Right ventricle myocardium superior (tissue), 1 donor: ENCODE measurements at regions not wholly inside any gene's neighbourhood (a gene's known extent, or its start where the extent isn't known, plus 50 kb on each side); places are given as distances from the start of the nearest gene placed in this dataset.

Experiments
- ATAC-seq: fragments of 200-7000 bp; cut with Tn5 transposase; one replicate; pipeline ENCODE4 v1.9.1; 2020; ENCODE audit warnings: mild to moderate bottlenecking; ENCODE audit not compliant: poor library complexity
- DNase-seq: peaks from one replicate; pipeline ENCODE4 v3.0.0-alpha.2; 2020
- intact Hi-C: fragments of 100-400 bp; cut with DNase I; formaldehyde crosslinking; loops from one replicate; pipeline ENCODE4 v1.11.2; 2022
- donor health status: DM: no; HTN: yes; CAD: no; lungs with severe emphysema.

DNA sequence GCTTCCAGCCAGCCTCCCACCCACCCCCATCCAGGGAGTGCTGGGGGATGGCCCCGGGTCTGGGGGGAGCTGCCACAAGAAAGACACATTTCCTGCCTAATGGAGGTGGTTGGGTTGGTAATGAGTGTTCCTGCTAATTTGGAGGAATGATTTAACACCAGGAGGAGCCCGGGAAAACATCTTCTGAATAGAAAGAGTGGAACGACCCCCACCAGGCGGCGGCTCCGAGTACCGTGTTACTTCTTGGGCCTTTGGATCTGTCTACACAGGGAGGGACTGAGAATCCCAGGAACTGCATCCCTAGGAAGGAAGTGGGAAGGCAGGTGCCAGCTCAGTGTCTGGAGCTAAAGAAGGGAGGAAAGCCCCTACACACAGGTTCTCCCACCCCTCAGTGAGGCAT lies 64.6 kb downstream of the TSPAN17 start:
- intact Hi-C loops, result no loop called here
- no peak for DNase-seq
- no peak for ATAC-seq

DNA sequence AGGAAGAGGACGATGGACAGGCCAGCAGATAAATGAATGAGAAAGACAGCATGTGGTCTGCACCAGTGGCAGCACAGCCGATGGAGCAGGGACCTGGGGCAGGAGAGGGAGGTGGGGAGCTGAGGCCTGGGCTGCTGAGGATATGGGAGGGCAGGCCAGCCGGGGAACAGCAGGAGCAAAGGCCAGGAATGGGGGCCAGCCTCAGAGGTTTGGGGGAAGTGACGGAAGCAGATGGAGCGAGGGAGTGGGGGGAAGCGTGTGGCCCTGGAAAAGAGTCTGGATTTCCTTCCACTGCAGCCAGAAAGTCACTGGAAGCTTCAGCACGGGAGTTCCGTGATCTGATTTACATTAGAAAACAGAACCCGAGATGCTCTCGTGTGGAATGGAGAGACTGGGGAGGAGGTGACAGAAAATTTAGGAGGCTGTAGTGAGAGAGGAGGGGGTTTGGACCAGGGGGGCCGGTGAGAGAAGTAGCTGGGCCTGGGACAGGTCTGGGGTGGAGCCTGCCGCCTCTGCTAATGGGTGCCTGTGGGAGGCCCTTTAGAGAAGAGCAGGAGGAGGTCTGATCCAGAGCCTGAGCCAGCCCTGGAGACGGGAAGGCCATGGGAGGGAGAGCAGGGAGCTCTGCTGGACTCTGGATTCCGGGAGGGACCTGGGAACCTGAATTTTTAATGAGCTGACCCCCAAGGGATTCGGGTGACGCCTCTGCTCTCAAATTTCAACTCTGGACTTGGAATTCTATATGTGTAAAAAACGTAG lies 65.4 kb downstream of the TSPAN17 start:
- ATAC-seq, result no peak
- intact Hi-C loops, result no loop called here
- no peak for DNase-seq

DNA sequence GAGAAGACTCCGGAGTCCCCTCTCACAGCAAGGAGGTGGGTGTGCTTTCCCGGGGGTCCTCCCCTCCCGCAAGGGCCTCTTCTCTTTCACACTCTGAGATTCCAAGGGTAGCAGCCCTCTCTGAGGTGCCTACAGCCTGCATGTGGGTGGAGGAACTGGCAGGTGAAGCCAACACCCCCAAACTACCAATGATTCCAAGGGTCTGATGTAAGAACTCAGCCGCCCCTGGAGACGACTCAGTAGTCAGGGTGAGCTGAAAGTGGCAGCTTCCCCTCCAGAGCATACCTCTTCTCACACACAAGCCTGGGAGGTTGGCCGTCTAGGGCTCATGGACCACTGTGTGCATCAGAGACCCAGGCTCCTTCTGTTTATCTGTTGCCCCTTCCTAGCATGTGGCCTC lies 66.1 kb downstream of the TSPAN17 start:
- DNase-seq (no peak), ATAC-seq (no peak)
- intact Hi-C loops, result no loop called here

- ATAC-seq (no peak), DNase-seq (no peak)
- intact Hi-C loops, result no loop called here
Measured at GRCh38 chr5:176714067-176714466, 66.8 kb downstream of the TSPAN17 start.

DNA sequence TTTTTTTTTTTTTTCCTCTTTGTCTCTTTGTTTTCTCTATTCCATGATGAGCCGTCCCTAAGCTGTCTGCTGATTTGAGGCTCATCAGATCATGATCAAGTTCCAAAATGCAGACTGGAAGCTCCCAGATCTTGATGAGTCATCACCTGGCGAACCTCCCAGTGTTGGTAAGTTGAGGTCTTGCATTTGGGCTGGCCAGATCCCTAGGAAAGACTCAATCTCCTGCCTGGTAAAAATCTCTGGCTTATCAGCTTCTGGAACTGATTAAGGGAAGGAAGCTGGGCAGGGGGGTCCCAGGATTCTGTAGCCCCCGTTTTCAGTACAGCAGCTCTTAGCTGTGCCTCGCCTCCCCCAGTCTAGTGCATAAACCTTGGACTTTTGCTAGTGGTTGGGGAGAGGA lies 69.0 kb downstream of the TSPAN17 start:
- intact Hi-C loops, result loop anchor here (2.0 kb wide), 1 partner anchor 46 kb away; no protein-coding TSS in a partner anchor
- DNase-seq (no peak), ATAC-seq (no peak)

DNA sequence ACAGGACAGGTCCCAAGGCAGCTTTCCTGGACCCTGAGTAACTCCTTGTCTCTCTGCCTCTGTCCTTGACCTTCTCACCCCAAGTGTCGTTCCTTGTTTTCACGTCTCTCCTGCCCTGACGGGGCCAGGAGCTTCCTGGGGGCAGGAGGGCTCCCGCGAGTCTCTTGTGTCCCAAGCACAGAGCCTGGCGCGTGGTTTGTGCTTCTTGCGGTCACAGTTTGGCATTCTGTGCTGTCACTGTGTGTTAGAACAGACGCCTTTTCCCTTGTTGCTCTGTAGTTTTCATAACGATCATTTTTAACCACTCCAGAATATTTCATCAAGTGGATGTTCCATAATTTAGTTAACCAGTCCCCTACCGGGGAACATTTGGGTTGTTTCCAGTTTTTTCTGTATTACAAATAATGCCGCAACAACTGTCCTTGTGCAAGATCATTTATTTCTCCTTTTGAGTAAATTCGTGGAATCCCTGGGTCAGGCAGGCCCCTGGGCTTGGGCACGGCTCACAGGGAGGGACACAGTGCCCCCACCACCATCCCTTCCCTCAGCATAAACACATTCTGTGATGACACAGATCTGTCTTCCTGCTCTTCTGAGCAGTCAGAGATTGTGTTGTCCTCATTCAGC lies 71.9 kb downstream of the TSPAN17 start:
- intact Hi-C loops, result no loop called here
- ATAC-seq, result no peak
- no peak for DNase-seq

- intact Hi-C loops, result no loop called here
Measured at GRCh38 chr5:176721509-176721908, 74.2 kb downstream of the TSPAN17 start.

GRCh38 chr5:176722757-176723156 lies 75.5 kb downstream of the TSPAN17 start:
- intact Hi-C loops, result no loop called here
- DNase-seq (no peak), ATAC-seq (no peak)

More at GRCh38 chr5:176721509-176721908, 74.2 kb downstream of the TSPAN17 start:
- DNase-seq, result no peak
- ATAC-seq, result no peak

- DNase-seq (no peak), ATAC-seq (no peak)
- intact Hi-C loops, result no loop called here
Measured at GRCh38 chr5:176723440-176723839, 76.2 kb downstream of the TSPAN17 start.

GRCh38 chr5:176724472-176724871 lies 77.2 kb downstream of the TSPAN17 start:
- intact Hi-C loops, result no loop called here
- ATAC-seq (no peak), DNase-seq (no peak)

DNA sequence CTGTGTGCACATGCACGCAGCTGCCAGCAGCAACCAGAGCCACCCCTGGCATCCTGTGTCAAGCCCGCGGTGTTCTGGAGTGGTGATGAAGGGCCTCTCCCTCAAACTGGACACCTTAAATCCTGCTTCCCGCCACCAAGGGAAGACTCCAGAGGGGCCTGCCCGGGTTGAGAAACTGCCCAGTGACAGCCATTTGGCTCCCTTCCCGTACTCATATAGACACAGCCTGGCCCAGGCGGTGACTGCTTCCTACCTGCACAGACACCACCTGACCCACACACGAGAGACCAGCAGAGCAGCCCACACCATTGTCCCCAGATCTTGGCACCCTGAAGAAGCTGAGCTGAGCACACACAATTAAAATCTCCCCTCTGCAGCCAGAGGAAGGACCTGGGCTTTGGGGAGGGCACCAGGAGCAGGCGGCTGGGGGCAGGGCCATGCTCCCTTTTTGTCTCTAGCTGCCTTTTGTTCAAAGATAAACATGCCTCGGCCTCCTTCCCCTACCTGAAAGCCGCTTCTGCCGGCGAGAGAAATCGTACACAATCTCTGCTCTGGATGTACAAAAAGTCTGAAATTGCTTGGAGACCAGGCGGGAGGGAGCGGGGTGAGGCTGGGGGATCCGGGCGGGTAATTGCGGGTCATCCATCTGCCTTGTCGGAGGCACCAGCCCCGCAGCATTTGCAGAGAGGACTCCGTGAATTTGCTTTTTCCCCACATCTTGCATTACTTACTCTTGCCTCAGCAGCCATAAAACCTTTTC lies 78.4 kb downstream of the TSPAN17 start:
- DNase-seq (no peak), ATAC-seq (no peak)
- intact Hi-C loops, result no loop called here

DNA sequence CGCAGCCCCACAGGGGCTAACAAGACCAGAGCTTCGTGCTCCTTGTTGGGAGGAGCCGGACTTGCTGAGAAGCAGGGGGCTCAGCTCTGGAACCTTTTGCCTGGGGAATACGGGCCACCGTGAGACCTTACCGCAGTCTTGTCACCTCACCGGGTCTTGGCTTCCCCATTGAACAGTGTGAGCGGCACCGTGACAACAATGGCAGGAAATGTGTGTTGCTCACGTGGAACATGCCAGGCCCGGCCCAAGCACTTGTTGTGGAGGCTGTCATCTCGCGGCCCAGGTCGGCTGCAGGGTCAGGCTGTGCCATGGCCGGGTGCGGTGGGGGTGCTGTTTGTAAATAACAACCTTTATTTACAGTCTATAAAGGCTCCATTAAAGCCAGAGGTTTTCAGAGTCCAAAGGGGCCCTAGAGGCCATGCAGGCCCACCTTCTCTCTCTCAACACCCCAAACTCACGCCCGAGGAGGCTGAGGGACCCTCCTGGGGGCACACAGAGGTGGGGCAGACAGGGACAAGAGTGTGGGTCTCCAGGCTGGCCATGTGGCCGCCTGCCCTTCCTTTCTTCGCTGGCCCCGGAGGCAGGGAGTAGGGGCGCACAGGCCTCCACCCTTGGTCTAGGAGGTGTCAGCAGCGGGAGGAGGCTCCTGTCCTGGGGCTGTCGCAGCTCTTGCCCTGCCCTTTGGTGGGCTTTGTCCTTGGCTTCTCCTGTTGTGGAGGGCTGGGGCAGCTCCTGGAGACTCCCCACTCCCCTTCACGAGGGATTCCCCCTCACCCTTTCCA lies 79.7 kb downstream of the TSPAN17 start:
- ATAC-seq (no peak), DNase-seq (no peak)
- intact Hi-C loops, result no loop called here

GRCh38 chr5:176727528-176727900 lies 80.2 kb downstream of the TSPAN17 start:
- intact Hi-C loops, result no loop called here
- ATAC-seq (no peak), DNase-seq (no peak)

DNA sequence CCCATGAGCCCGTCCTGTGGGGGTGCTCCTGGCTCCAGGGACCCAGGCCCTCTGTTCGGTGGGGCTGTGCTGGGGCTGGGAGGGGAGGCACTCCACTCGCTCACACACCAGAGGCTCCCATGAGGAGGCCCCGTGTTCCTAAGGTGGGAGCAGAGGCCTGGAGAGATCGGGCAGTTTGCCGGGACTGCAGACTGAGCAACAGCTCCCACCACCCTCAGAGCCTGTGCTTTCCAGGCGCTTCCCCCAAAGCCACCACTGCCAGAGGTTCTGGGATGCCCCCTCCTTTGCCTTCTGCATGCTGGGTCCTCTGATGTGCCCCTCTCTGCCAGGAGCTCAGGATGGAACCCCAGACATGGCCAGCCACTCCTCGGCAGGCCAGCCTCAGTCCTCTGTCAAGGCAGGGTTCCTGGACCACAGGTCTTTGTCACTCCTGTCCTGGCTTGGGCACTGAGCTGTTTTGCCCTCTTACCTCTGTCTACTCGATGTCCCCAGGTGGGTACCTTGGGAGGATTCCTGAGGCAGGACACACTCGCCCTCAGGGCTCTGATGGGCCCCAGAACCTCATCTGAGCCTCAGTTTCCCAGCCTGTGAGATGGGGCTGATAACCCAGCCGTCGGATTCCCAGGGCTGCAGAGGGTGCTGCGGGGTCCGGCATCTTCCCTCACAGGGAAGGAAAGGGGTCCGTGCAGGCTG lies 80.8 kb downstream of the TSPAN17 start:
- DNase-seq (no peak), ATAC-seq (no peak)
- intact Hi-C loops, result no loop called here

DNA sequence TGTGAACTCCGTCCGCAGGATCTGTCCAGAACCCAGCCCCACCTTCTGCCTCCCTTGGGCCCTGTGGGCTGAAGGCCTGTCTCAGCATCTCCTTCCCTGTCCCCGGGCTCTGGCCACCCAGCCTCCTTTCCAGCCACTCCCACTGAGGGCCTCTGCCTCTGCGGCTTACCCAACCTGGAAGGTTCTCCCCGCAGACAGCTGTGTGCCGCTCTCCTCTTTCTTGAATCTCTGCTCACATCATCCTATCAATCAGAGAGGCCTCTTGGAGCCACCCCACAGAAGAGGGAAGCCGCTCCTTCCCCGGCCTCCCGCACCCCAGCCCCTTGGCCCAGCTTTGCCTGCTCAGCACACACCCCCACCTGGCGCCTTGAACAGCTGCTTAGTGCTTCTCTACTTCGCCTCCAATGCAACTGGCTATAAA lies 81.5 kb upstream of the UNC5A start:
- no peak for DNase-seq
- intact Hi-C loops, result no loop called here

DNA sequence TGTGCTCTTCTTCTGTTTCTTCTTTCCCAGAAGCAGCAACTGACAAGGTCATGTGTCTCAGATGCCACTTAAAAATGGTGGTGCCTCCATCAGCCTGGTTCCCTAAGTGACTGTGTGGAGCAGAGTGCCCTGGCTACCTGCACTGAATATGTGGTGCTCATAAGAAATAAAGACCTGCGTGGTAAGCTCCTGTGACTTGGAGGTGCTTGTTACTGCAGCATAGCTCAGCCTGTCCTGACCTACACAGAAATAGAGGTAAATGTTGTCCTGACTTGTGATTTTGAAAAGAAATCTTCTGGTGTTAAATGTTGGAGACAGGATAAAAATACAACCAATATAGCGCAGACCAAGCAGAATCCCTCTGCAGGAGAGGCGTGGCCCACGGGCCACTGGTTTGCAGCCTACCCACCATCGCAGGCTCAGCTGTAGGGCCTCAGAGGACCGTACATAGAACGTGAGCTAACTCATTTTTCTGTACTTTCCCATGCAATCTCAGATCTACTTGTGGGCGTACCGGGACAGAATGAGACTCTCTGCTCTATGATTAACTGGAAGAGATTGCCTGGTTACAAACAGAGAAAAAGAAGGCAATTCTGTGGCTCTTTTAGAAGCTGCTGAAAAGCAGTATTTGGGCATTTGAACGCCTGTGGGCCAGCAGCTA lies 79.4 kb upstream of the UNC5A start:
- intact Hi-C loops, result no loop called here
- no peak for ATAC-seq
- DNase-seq, result no peak

More for the DNA sequence above, 81.5 kb upstream of the UNC5A start:
- ATAC-seq, result no peak

- DNase-seq, result no peak
- no peak for ATAC-seq
- intact Hi-C loops, result no loop called here
Measured at GRCh38 chr5:176731506-176732160, 78.7 kb upstream of the UNC5A start.

GRCh38 chr5:176732306-176732705 lies 78.1 kb upstream of the UNC5A start:
- intact Hi-C loops, result no loop called here
- no peak for ATAC-seq
- no peak for DNase-seq
